GF-D8 (cell line): ENCODE measurements at regions not wholly inside any gene's neighbourhood (a gene's known extent, or its start where the extent isn't known, plus 50 kb on each side); places are given as distances from the start of the nearest gene placed in this dataset.
"Not testable (repeated sequence)": the region's sequence is repeated elsewhere in the genome, so short reads cannot be mapped to it uniquely, and the experiment has no call there.

Experiments
- DNase-seq: peaks from one replicate; lab custom pipeline; 2025; lab: John Stamatoyannopoulos, UW

- DNase-seq: no peak
Observed at GRCh38 chrY:7877458-7877857, 965.9 kb upstream of the AMELY start.

GRCh38 chrY:7874080-7874479 is 962.5 kb upstream of the AMELY start:
- DNase-seq: no peak

- DNase-seq: no peak
Observed at GRCh38 chrY:7871304-7871932, 959.9 kb upstream of the AMELY start.

GRCh38 chrY:7866976-7867375 is 955.4 kb upstream of the AMELY start:
- DNase-seq: no peak

- DNase-seq: no peak
Observed at GRCh38 chrY:7860781-7861614, 949.4 kb upstream of the AMELY start.

- DNase-seq: no peak
Observed at GRCh38 chrY:7850191-7850590, 938.6 kb upstream of the AMELY start.

- no peak for DNase-seq
Observed at GRCh38 chrY:7845776-7846175, 934.2 kb upstream of the AMELY start.

GRCh38 chrY:7837046-7837445 is 925.5 kb upstream of the AMELY start:
- no peak for DNase-seq

GRCh38 chrY:7836366-7836765 is 924.8 kb upstream of the AMELY start:
- no peak for DNase-seq

GRCh38 chrY:7835416-7835815 is 923.9 kb upstream of the AMELY start:
- DNase-seq: no peak

GRCh38 chrY:7834284-7834683 is 922.7 kb upstream of the AMELY start:
- DNase-seq: no peak

GRCh38 chrY:7830881-7831280 is 919.3 kb upstream of the AMELY start:
- DNase-seq: not testable (repeated sequence)

GRCh38 chrY:7826533-7826932 is 915.0 kb upstream of the AMELY start:
- DNase-seq: no peak

- no peak for DNase-seq
Observed at GRCh38 chrY:7825874-7826273, 914.3 kb upstream of the AMELY start.

GRCh38 chrY:7821295-7822035 is 909.9 kb upstream of the AMELY start:
- no peak for DNase-seq

- no peak for DNase-seq
Observed at GRCh38 chrY:7818924-7819323, 907.4 kb upstream of the AMELY start.

GRCh38 chrY:7816567-7816966 is 905.0 kb upstream of the AMELY start:
- no peak for DNase-seq

- DNase-seq: no peak
Observed at GRCh38 chrY:7815921-7816320, 904.4 kb upstream of the AMELY start.

- DNase-seq: no peak
Observed at GRCh38 chrY:7815285-7815684, 903.7 kb upstream of the AMELY start.

- DNase-seq: peak; percentile 18
Observed at GRCh38 chrY:7814361-7814760, 902.8 kb upstream of the AMELY start.

GRCh38 chrY:7810359-7810758 is 898.8 kb upstream of the AMELY start:
- DNase-seq: peak; percentile 0

- DNase-seq: no peak
Observed at GRCh38 chrY:7807516-7807870, 895.9 kb upstream of the AMELY start.
